ENCODE measurements at regions not wholly inside any gene's neighbourhood (a gene's known extent, or its start where the extent isn't known, plus 50 kb on each side); places are given as distances from the start of the nearest gene placed in this dataset.

DNA sequence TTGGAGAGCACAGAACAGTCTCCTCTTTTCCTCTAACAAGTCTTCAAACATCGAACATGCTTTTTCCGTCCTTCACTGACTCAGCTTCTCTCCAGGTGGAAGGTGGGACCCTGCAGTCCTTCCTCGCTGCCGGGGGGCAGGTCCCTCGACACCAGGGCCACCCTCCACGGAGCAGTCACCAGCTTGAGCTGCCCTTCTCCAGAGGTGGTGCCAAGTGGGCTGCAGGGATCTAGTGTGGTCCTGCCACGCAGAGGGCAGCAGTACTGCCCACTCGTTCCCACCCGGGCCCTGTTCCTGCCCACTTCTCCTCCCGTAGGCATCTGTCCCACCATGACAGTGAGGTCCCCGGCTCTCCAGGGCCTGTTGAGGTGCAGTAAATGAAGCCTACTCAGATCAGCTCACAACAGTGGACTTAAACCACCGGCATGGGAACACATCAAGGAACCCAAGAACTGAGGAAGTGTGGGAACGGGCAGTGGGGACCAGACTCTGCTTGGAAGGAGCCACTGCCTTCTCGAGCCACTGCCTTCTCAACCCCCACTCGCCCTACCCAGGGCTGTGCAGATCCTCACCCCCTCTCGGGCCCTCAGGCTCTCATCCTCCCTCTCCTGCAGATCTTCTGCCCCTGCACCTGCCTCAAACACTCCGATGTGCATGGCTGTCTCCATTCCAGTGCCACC lies 153.9 kb downstream of the OAT start:
- ChIA-PET POLR2A (no interaction called here), RAD21 (ENCODE audit: low non-redundant PET in 1 of 2, low total read pairs in 2 of 2, uncharacterized antibody in 2 of 2, unreplicated experiment in 2 of 2) (no interaction called here), CTCF (no interaction called here)
- DNase-seq (ENCODE audit: low read depth, low spot score) (no peak), ATAC-seq (no peak)
- H3K4me2 ChIP-seq (ENCODE audit: low read length), result no peak overlapping the region
- no peaks in the 10 kb centered on the region for H3K36me3 ChIP-seq (ENCODE audit: control insufficient read depth in 1 of 2, insufficient read depth in 2 of 2, low read length in 2 of 2)
- TF ChIP-seq ELF1 (IDR thresholded peaks at IDR 0.05; ENCODE audit: borderline replicate concordance, low read depth) (no peak), SIN3A (IDR thresholded peaks at IDR 0.05; ENCODE audit: low read depth) (no peak), POLR2A (IDR thresholded peaks at IDR 0.05; ENCODE audit: borderline replicate concordance, extremely low read depth, insufficient read depth, insufficient read length) (no peak), YY1 (IDR thresholded peaks at IDR 0.05; ENCODE audit: extremely low read depth, insufficient replicate concordance, low read depth, low read length) (no peak), EZH2phosphoT487 (IDR thresholded peaks at IDR 0.05; ENCODE audit: borderline replicate concordance) (no peak), EZH2 (IDR thresholded peaks at IDR 0.05) (no peak), MAX (IDR thresholded peaks at IDR 0.05) (no peak), EGR1 (IDR thresholded peaks at IDR 0.05; ENCODE audit: low read depth) (no peak), FOSL1 (IDR thresholded peaks at IDR 0.05; ENCODE audit: low read depth) (no peak), JUND (IDR thresholded peaks at IDR 0.05) (no peak), ZFX (IDR thresholded peaks at IDR 0.05) (no peak), CEBPB (IDR thresholded peaks at IDR 0.05; ENCODE audit: low read depth) (no peak), CTCF (IDR thresholded peaks at IDR 0.05 in 2 of 3, conservative IDR thresholded peaks at IDR 0.05 in 1 of 3; ENCODE audit: borderline replicate concordance in 1 of 3, insufficient read depth in 1 of 3, low read depth in 2 of 3, low read length in 2 of 3) (no peak)
- H2AFZ ChIP-seq (ENCODE audit: low read depth, low read length, poor library complexity, severe bottlenecking), result no peak overlapping the region
- H4K20me1 ChIP-seq (ENCODE audit: insufficient read depth), result no peaks in the 10 kb centered on the region
- intact Hi-C loops (cut with micrococcal nuclease), result no loop called here
- no peak overlapping the region for H3K27ac ChIP-seq (ENCODE audit: low read depth, low read length)
- H3K79me2 ChIP-seq (ENCODE audit: insufficient read depth, low read length), result no peaks in the 10 kb centered on the region
- H3K9me3 ChIP-seq (ENCODE audit: control insufficient read depth in 1 of 2, insufficient read depth in 1 of 2, low read depth in 1 of 2, low read length in 2 of 2), result no peaks in the 10 kb centered on the region
- H3K9me2 ChIP-seq (ENCODE audit: insufficient read depth), result no peaks in the 10 kb centered on the region
- H3K4me3 ChIP-seq (replicated peaks in 1 of 2; ENCODE audit: low read depth in 1 of 2, low read length in 2 of 2), result no peak overlapping the region
- H3K9ac ChIP-seq (ENCODE audit: low read length), result no peak overlapping the region
- peaks cover 0 to 3% of the 10 kb centered on the region in 2 experiments; a peak in 1 of 4 replicates for H3K4me1 ChIP-seq (ENCODE audit: control insufficient read depth in 1 of 2, insufficient read depth in 2 of 2, low read length in 2 of 2)
- BruUV-seq (replicated peaks), result no TSS peak
- no peaks in the 10 kb centered on the region for H3K27me3 ChIP-seq (ENCODE audit: insufficient read depth, low read length)
